IPS-18c (cell line): ENCODE measurements at regions not wholly inside any gene's neighbourhood (a gene's known extent, or its start where the extent isn't known, plus 50 kb on each side); places are given as distances from the start of the nearest gene placed in this dataset.
"Not testable (repeated sequence)": the region's sequence is repeated elsewhere in the genome, so short reads cannot be mapped to it uniquely, and the experiment has no call there.

ENCODE experiments used
- H3K4me3 ChIP-seq: 2 replicates; pipeline ENCODE4 v1.7.0; 2013; ENCODE audit warnings: low read depth, mild to moderate bottlenecking, low read length, moderate library complexity; ENCODE audit not compliant: insufficient read depth
- H3K9me3 ChIP-seq: one replicate; pipeline ENCODE4 v1.6.1; 2013; ENCODE audit warnings: mild to moderate bottlenecking, low read length, moderate library complexity; ENCODE audit not compliant: control insufficient read depth, insufficient read depth

DNA sequence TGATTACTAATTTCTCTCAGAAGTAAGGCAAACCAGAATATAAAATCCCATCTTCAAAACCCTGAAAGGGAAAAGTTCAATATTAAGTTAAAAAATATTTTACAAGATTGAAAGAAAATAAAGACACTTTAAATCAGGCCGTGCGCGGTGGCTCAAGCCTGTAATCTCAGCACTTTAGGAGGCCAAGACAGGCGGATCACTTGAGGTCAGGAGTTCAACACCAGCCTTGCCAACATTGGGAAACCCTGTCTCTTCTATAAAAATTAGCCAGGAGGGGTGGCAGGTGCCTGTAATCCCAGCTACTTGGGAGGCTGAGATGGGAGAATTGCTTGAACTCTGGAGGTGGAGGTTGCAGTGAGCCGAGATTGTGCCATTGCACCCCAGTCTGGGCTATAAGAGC is 364.6 kb upstream of the PIK3R1 start:
- not testable (repeated sequence) for H3K4me3 ChIP-seq, H3K9me3 ChIP-seq

GRCh38 chr5:67844924-67845323 is 370.6 kb upstream of the PIK3R1 start:
- no peak overlapping the region for H3K4me3 ChIP-seq

DNA sequence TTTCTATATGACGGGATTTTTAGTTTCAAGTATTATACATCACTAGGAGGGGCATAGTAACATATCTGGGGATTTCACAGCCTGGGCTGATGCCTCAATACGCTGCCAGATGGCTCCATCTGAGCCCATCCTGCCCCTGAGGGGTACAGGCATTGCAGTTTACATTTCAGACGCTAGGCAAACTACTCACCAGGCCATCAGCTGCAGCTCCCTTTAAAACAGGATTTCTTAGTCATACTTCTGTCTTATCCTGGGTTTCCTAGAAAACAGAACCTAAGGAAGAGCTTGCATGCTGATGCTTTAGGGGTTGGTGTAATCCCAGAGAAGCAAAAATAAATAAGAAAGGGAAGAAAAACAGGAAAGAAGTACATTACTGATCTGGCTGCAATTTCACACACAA is 372.8 kb upstream of the PIK3R1 start:
- Histone ChIP-seq H3K9me3 (no peaks in the 10 kb centered on the region), H3K4me3 (no peak overlapping the region)

More at GRCh38 chr5:67844924-67845323, 370.6 kb upstream of the PIK3R1 start:
- H3K9me3 ChIP-seq, result no peaks in the 10 kb centered on the region

- not testable (repeated sequence) for H3K9me3 ChIP-seq
Observed at GRCh38 chr5:67837225-67837624, 378.3 kb upstream of the PIK3R1 start.

GRCh38 chr5:67836496-67836895 is 379.1 kb upstream of the PIK3R1 start:
- not testable (repeated sequence) for H3K4me3 ChIP-seq, H3K9me3 ChIP-seq

More at GRCh38 chr5:67837225-67837624, 378.3 kb upstream of the PIK3R1 start:
- H3K4me3 ChIP-seq, result not testable (repeated sequence)

DNA sequence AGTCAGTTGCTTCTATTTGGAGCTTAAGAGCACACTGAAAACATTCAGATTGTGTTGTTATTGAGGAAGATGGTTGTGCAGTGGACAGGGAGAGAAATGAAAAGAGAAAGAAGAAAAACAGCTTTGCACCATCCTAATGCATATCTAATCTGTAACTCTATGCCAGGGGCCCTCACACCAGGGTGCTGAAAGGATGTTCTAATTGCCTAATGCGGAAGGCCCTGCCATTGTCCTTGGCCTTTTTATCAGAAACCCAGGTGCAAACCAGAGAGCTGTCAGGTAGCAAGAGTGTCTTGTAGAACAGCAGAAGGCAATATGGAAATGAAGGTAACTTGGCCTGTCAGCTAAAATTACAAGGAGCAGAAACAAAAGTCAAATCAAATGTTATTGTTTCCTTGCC is 384.5 kb upstream of the PIK3R1 start:
- Histone ChIP-seq H3K9me3 (no peaks in the 10 kb centered on the region), H3K4me3 (no peak overlapping the region)

GRCh38 chr5:67827541-67827940 is 388.0 kb upstream of the PIK3R1 start:
- no peaks in the 10 kb centered on the region for H3K9me3 ChIP-seq
- no peak overlapping the region for H3K4me3 ChIP-seq

DNA sequence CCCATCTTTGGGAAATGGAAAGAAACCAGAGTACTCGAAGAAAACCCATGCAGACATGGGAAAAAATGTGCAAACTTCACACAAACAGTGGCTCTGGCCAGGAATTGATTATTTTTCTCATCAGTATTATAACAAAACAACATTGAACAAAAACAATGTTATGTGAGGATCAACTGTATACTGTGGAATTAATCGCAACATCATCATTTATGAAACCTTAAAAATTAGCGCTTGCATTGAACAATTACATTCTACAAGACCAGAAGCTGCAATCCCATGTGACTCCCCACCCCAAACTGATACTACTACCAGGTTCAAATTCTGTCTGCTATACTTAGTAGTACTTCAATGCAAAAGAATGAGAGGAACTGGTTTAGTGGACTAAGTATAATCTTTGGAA is 390.7 kb upstream of the PIK3R1 start:
- no peak overlapping the region for H3K4me3 ChIP-seq
- H3K9me3 ChIP-seq, result no peaks in the 10 kb centered on the region

DNA sequence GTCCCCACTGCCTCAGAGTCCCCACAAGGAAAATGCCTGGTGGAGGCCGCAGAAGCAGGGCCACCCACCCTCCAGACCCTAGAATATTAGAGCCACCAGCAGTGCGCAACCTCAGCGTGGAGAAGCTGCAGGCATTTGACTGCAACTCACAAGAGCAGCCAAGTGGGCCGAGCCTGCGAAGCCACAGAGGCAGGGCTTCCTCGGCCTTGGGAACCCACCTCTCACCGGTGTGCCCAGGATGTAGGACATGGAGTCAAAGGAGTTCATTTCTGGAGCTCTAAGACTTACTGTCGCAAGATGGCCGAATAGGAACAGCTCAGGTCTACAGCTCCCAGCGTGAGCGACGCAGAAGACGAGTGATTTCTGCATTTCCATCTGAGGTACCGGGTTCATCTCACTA is 397.9 kb upstream of the PIK3R1 start:
- Histone ChIP-seq H3K4me3 (peak overlapping the region; percentile 44), H3K9me3 (no peaks in the 10 kb centered on the region)

DNA sequence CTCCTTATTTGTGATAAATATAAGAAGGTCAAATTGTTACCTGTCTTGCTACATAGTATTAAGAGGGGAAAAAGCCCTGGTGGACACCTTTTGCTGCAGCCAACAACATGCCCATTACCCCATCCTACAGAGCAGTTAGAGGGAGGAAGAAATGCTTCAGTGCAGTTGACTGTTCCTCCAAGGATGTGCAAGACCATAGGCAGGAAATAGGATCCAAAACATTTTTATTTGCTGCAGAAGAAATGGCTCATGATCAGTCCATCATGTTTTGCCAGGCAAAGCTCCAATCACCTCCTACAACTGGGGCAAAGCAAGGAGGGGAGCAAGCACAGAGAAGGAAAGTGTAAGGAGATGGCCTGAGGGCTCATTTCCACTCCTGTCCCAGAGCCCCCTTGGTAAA is 399.1 kb upstream of the PIK3R1 start:
- Histone ChIP-seq H3K9me3 (no peaks in the 10 kb centered on the region), H3K4me3 (no peak overlapping the region)

GRCh38 chr5:67815455-67816391 is 399.8 kb upstream of the PIK3R1 start:
- no peaks in the 10 kb centered on the region for H3K9me3 ChIP-seq
- no peak overlapping the region for H3K4me3 ChIP-seq

DNA sequence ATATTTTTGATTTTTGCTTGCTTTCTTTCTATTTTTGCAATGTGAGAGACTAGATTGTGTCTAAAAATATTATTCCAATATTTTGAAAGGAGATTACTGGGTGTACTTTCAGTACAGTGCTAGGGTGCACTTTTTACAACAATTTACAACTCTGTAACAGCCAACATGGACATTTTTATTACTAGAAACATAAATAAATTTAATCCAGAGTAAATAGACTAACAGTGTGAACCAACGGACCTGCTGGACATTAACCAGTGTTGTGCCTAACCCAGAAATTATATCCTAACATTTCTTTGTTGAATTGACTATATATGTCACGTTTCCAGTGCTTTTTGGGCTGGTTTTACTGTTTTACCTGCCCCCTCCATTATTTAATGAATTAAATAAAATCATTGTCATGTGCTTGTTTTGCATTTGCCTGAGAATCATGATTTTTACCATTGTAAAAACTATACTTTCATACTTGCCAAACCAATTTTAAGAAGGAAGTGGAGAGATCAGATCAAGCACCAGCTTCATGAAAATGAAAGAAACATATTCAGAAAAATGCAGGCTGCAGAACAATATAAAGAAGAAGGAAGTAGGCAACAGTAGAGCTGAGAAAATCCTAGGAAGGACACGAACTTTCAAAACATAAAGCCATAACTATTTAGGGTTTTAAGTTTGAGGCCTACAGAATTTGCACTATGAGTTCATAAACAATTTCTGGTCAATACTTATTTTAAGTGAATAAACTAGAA is 400.8 kb upstream of the PIK3R1 start:
- Histone ChIP-seq H3K4me3 (no peak overlapping the region), H3K9me3 (no peaks in the 10 kb centered on the region)

GRCh38 chr5:67813877-67814539 is 401.5 kb upstream of the PIK3R1 start:
- Histone ChIP-seq H3K9me3 (no peaks in the 10 kb centered on the region), H3K4me3 (no peak overlapping the region)

- H3K4me3 ChIP-seq, result no peak overlapping the region
- H3K9me3 ChIP-seq, result no peaks in the 10 kb centered on the region
Observed at GRCh38 chr5:67809589-67809988, 406.0 kb upstream of the PIK3R1 start.

GRCh38 chr5:67808340-67808739 is 407.2 kb upstream of the PIK3R1 start:
- H3K4me3 ChIP-seq, result no peak overlapping the region
- H3K9me3 ChIP-seq, result no peaks in the 10 kb centered on the region

DNA sequence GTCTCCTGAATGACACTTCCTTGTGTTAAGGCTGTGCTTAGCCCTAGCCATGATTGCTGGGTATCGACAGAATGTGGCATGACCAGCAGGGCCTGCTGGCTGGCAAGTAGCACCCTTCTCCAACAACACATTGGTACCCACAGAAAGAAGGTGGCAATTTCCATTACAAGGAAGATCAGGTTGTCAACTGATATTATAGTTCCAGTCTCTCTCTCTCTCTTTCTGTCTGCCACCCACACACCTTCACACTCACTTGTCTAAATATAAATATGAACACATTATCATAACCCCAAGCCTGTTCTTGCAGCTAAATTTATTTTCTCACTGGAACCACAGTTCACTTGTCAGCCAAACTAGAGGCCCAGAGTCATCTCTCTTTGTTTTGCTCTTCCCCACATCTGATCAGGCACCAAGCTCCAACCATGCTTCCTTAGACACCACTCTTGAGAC is 408.1 kb upstream of the PIK3R1 start:
- Histone ChIP-seq H3K9me3 (no peaks in the 10 kb centered on the region), H3K4me3 (no peak overlapping the region)

GRCh38 chr5:67806654-67807438 is 408.7 kb upstream of the PIK3R1 start:
- H3K9me3 ChIP-seq, result no peaks in the 10 kb centered on the region
- H3K4me3 ChIP-seq, result no peak overlapping the region
